ENCODE measurements at regions not wholly inside any gene's neighbourhood (a gene's known extent, or its start where the extent isn't known, plus 50 kb on each side); places are given as distances from the start of the nearest gene placed in this dataset.

GRCh38 chr2:221642447-221642846, 70.3 kb upstream of the EPHA4 start:
- no peak for TF ChIP-seq CTCF (IDR thresholded peaks at IDR 0.05)
- TF ChIP-seq POLR2A (IDR thresholded peaks at IDR 0.05) = no peak
